ENCODE measurements at regions not wholly inside any gene's neighbourhood (a gene's known extent, or its start where the extent isn't known, plus 50 kb on each side); places are given as distances from the start of the nearest gene placed in this dataset.
"Not testable (repeated sequence)": the region's sequence is repeated elsewhere in the genome, so short reads cannot be mapped to it uniquely, and the experiment has no call there.

- no peak for TF ChIP-seq POLR2AphosphoS5 (IDR thresholded peaks at IDR 0.05; ENCODE audit: low read depth, low read length)
- no peak for TF ChIP-seq REST (IDR thresholded peaks at IDR 0.05; ENCODE audit: insufficient read depth in 1 of 2, low read depth in 2 of 2, low read length in 1 of 2)
- TF ChIP-seq SIN3A (IDR thresholded peaks at IDR 0.05; ENCODE audit: borderline replicate concordance, insufficient read depth, low read depth, low read length) = no peak
- TF ChIP-seq TCF7L2 (IDR thresholded peaks at IDR 0.05; ENCODE audit: low read depth, low read length) = no peak
- no peak for TF ChIP-seq CTCF (IDR thresholded peaks at IDR 0.05)
- DNase-seq (ENCODE audit: low read depth, low spot score) = no peak
- Histone ChIP-seq H3K36me3 (ENCODE audit: control insufficient read depth, insufficient read depth, low read length) (no peaks in the 10 kb centered on the region), H3K4me3 (ENCODE audit: low read depth in 2 of 2, low read length in 2 of 2) (no peak overlapping the region), H3K9me3 (ENCODE audit: control insufficient read depth, insufficient read depth, low read depth, low read length) (no peaks in the 10 kb centered on the region), H3K27me3 (ENCODE audit: control insufficient read depth, insufficient read depth, low read length) (no peaks in the 10 kb centered on the region), H3K27ac (ENCODE audit: low read length) (no peak overlapping the region), H3K4me1 (ENCODE audit: control insufficient read depth, insufficient read depth, low read length) (no peaks in the 10 kb centered on the region)
- no TSS peak for BruUV-seq (replicated peaks)
- intact Hi-C loops (cut with micrococcal nuclease; ENCODE audit: unreplicated experiment) (no loop called here), in situ Hi-C loops (cut with HindIII; ENCODE audit: low pct_unique_long_range_greater_than_20kb, low sequenced_read_pairs) (no loop called here)
- POLR2A ChIA-PET = no interaction called here
- ATAC-seq = no peak
- CTCF ChIA-PET = no interaction called here
Observed at GRCh38 chr13:76286178-76286577, 600.0 kb downstream of the KCTD12 start.

GRCh38 chr13:76285463-76285862, 600.7 kb downstream of the KCTD12 start:
- TF ChIP-seq REST (IDR thresholded peaks at IDR 0.05; ENCODE audit: insufficient read depth in 1 of 2, low read depth in 2 of 2, low read length in 1 of 2) (no peak), SIN3A (IDR thresholded peaks at IDR 0.05; ENCODE audit: borderline replicate concordance, insufficient read depth, low read depth, low read length) (no peak), POLR2AphosphoS5 (IDR thresholded peaks at IDR 0.05; ENCODE audit: low read depth, low read length) (no peak), TCF7L2 (IDR thresholded peaks at IDR 0.05; ENCODE audit: low read depth, low read length) (no peak), CTCF (IDR thresholded peaks at IDR 0.05) (no peak)
- no peaks in the 10 kb centered on the region for H3K4me1 ChIP-seq (ENCODE audit: control insufficient read depth, insufficient read depth, low read length)
- ChIA-PET POLR2A (no interaction called here), CTCF (no interaction called here)
- DNase-seq (ENCODE audit: low read depth, low spot score) = no peak
- H3K4me3 ChIP-seq (ENCODE audit: low read depth in 2 of 2, low read length in 2 of 2) = no peak overlapping the region
- H3K27me3 ChIP-seq (ENCODE audit: control insufficient read depth, insufficient read depth, low read length) = no peaks in the 10 kb centered on the region
- no peaks in the 10 kb centered on the region for H3K9me3 ChIP-seq (ENCODE audit: control insufficient read depth, insufficient read depth, low read depth, low read length)
- no TSS peak for BruUV-seq (replicated peaks)
- H3K27ac ChIP-seq (ENCODE audit: low read length) = no peak overlapping the region
- no peaks in the 10 kb centered on the region for H3K36me3 ChIP-seq (ENCODE audit: control insufficient read depth, insufficient read depth, low read length)
- in situ Hi-C loops (cut with HindIII; ENCODE audit: low pct_unique_long_range_greater_than_20kb, low sequenced_read_pairs) = no loop called here
- ATAC-seq = no peak
- intact Hi-C loops (cut with micrococcal nuclease; ENCODE audit: unreplicated experiment) = no loop called here

GRCh38 chr13:76279766-76280165, 606.4 kb downstream of the KCTD12 start:
- DNase-seq (ENCODE audit: low read depth, low spot score); intact Hi-C loops (cut with micrococcal nuclease; ENCODE audit: unreplicated experiment); in situ Hi-C loops (cut with HindIII; ENCODE audit: low pct_unique_long_range_greater_than_20kb, low sequenced_read_pairs); BruUV-seq (replicated peaks); H3K4me1 ChIP-seq (ENCODE audit: control insufficient read depth, insufficient read depth, low read length); POLR2A ChIA-PET; H3K4me3 ChIP-seq (ENCODE audit: low read depth in 2 of 2, low read length in 2 of 2); H3K27me3 ChIP-seq (ENCODE audit: control insufficient read depth, insufficient read depth, low read length); H3K9me3 ChIP-seq (ENCODE audit: control insufficient read depth, insufficient read depth, low read depth, low read length); CTCF ChIA-PET; ATAC-seq; H3K36me3 ChIP-seq (ENCODE audit: control insufficient read depth, insufficient read depth, low read length); H3K27ac ChIP-seq (ENCODE audit: low read length): not testable (repeated sequence)

Data from Panc1 (cell line).